ENCODE measurements at regions not wholly inside any gene's neighbourhood (a gene's known extent, or its start where the extent isn't known, plus 50 kb on each side); places are given as distances from the start of the nearest gene placed in this dataset.
A peak's percentile ranks its signal among the peaks of the same experiment; 100 is the strongest.

GRCh38 chr14:92224358-92224954 is 98.5 kb upstream of the SLC24A4 start:
- no peaks in the 10 kb centered on the region for H3K9me3 ChIP-seq (ENCODE audit: control insufficient read depth, low read depth, low read length)
- no peak overlapping the region for H3K14ac ChIP-seq (ENCODE audit: insufficient read depth, low read length)
- Mint-ChIP-seq H3K27ac (peak overlapping the region in 1 of 3 experiments; percentile 13; a peak in 1 of 7 replicates), H3K36me3 (ENCODE audit: insufficient read depth in 1 of 3, low read depth in 3 of 3) (no peaks in the 10 kb centered on the region), H3K4me1 (no peaks in the 10 kb centered on the region), H3K27me3 (ENCODE audit: low read depth) (peaks cover 4% of the 10 kb centered on the region), H3K9me3 (peaks cover 0 to 6% of the 10 kb centered on the region in 2 experiments; a peak in 3 of 5 replicates), H3K4me3 (no peak overlapping the region)
- TF ChIP-seq CTCF (conservative IDR thresholded peaks at IDR 0.05): no peak
- H3T11ph ChIP-seq (ENCODE audit: low read length): no peak overlapping the region
- no peaks in the 10 kb centered on the region for H3K79me1 ChIP-seq (ENCODE audit: insufficient read depth, low read depth, low read length, poor library complexity, severe bottlenecking)
- no peaks in the 10 kb centered on the region for H4K20me1 ChIP-seq (ENCODE audit: control insufficient read depth, insufficient read depth, insufficient read length)
- DNase-seq: no peak
- no peak overlapping the region for H3K9ac ChIP-seq (ENCODE audit: extremely low read depth, insufficient read length, low read length)
- no peak overlapping the region for H2BK120ac ChIP-seq (ENCODE audit: low read depth, low read length, poor library complexity, severe bottlenecking)
- H2BK12ac ChIP-seq (ENCODE audit: insufficient read length, low read depth, low read length): no peak overlapping the region
- no peak overlapping the region for H4K8ac ChIP-seq (replicated peaks; ENCODE audit: insufficient read length, low read depth, low read length)
- H3K79me2 ChIP-seq (ENCODE audit: insufficient read depth, low read length): no peaks in the 10 kb centered on the region
- H2BK20ac ChIP-seq (ENCODE audit: low read depth, low read length, poor library complexity, severe bottlenecking): no peak overlapping the region
- no peak overlapping the region for H2AFZ ChIP-seq (ENCODE audit: low read length)
- WGBS (ENCODE audit: extremely low coverage, insufficient read length, low lambda C conversion rate): no CpG with 5 or more reads among the region's 10 CpGs
- no peak overlapping the region for H2AK5ac ChIP-seq (ENCODE audit: insufficient read length, low read length)
- no peak overlapping the region for H3K27ac ChIP-seq (ENCODE audit: insufficient read length, low read depth, low read length)
- H3K18ac ChIP-seq (ENCODE audit: insufficient read length, low read depth, low read length): no peak overlapping the region
- H3K4me2 ChIP-seq (ENCODE audit: insufficient read depth, insufficient read length, low read length): no peak overlapping the region
- H3K4ac ChIP-seq (ENCODE audit: low read depth, low read length): no peak overlapping the region
- no peaks in the 10 kb centered on the region for H3K4me1 ChIP-seq (ENCODE audit: insufficient read depth, low read length)
- no peaks in the 10 kb centered on the region for H3K23me2 ChIP-seq (ENCODE audit: insufficient read length, low read depth, low read length, poor library complexity, severe bottlenecking)
- no peaks in the 10 kb centered on the region for H3K27me3 ChIP-seq (ENCODE audit: insufficient read depth, low read length)
- no peak overlapping the region for H4K5ac ChIP-seq (ENCODE audit: insufficient read length, low read depth, low read length)
- H3K56ac ChIP-seq (ENCODE audit: insufficient read length, low read depth, low read length): no peak overlapping the region
- H3K23ac ChIP-seq (ENCODE audit: insufficient read length, low read depth, low read length): no peak overlapping the region
- no peak overlapping the region for H2BK5ac ChIP-seq (ENCODE audit: insufficient read length, low read length)
- no peak overlapping the region for H2BK15ac ChIP-seq (ENCODE audit: low read depth, low read length)
- no peak overlapping the region for H4K91ac ChIP-seq (ENCODE audit: insufficient read length, low read depth, low read length)

All from H9 (cell line).